GM23338 (cell line): ENCODE measurements at regions not wholly inside any gene's neighbourhood (a gene's known extent, or its start where the extent isn't known, plus 50 kb on each side); places are given as distances from the start of the nearest gene placed in this dataset.

ENCODE experiments used
- ATAC-seq: fragments of 200-7000 bp; cut with Tn5 transposase; 3 replicates; pipeline ENCODE4 v1.9.1; 2020
- DNase-seq: peaks from one replicate; pipeline ENCODE4 v3.0.0-alpha.2; 2015; ENCODE audit warnings: low spot score
- H2AFZ ChIP-seq: fragments of 200-600 bp; sonication (generic); 2 replicates; pipeline ENCODE4 v1.8.0; 2016; ENCODE audit warnings: antibody characterized with exemption, mild to moderate bottlenecking, moderate library complexity
- H3F3A ChIP-seq: fragments of 200-600 bp; sonication (generic); replicated peaks from 2 replicates; pipeline ENCODE4 v1.8.0; 2017; ENCODE audit warnings: antibody characterized with exemption, mixed run types, low read depth
- H3K27ac ChIP-seq: fragments of 200-600 bp; sonication (generic); 2 replicates; pipeline ENCODE4 v1.6.1; 2016; ENCODE audit warnings: low read depth
- H3K27me3 ChIP-seq: fragments of 200-600 bp; sonication (generic); 2 replicates; pipeline ENCODE4 v1.8.0; 2016; ENCODE audit warnings: mild to moderate bottlenecking, mixed run types, moderate library complexity; ENCODE audit not compliant: insufficient read depth
- H3K36me3 ChIP-seq: fragments of 200-600 bp; sonication (generic); 2 replicates; pipeline ENCODE4 v1.8.0; 2016; ENCODE audit warnings: mild to moderate bottlenecking; ENCODE audit not compliant: insufficient read depth
- H3K4me1 ChIP-seq: fragments of 200-600 bp; sonication (generic); 2 replicates; pipeline ENCODE4 v1.8.0; 2016; ENCODE audit warnings: mild to moderate bottlenecking, moderate library complexity; ENCODE audit not compliant: insufficient read depth
- H3K4me2 ChIP-seq: fragments of 200-600 bp; sonication (generic); 2 replicates; pipeline ENCODE4 v1.7.1; 2017; ENCODE audit warnings: mixed run types
- H3K4me3 ChIP-seq: fragments of 200-600 bp; sonication (generic); 2 replicates; pipeline ENCODE4 v1.6.1; 2016; ENCODE audit warnings: mixed run types
- H3K79me2 ChIP-seq: fragments of 200-600 bp; sonication (generic); replicated peaks from 2 replicates; pipeline ENCODE4 v1.8.0; 2017; ENCODE audit warnings: mild to moderate bottlenecking; ENCODE audit not compliant: insufficient read depth
- H3K9me2 ChIP-seq: fragments of 200-600 bp; sonication (generic); 2 replicates; pipeline ENCODE4 v1.8.0; 2017; ENCODE audit not compliant: insufficient read depth
- H4K20me1 ChIP-seq: fragments of 200-600 bp; sonication (generic); replicated peaks from 2 replicates; pipeline ENCODE4 v1.8.0; 2017; ENCODE audit warnings: mild to moderate bottlenecking; ENCODE audit not compliant: insufficient read depth
- H3K27ac Mint-ChIP-seq: 2 replicates; pipeline ENCODE4 v1.8.0; 2020; ENCODE audit warnings: inconsistent platforms, mild to moderate bottlenecking, moderate library complexity, mixed read lengths
- H3K27me3 Mint-ChIP-seq: 3 replicates; pipeline ENCODE4 v1.8.0; 2022; ENCODE audit warnings: low read depth, mild to moderate bottlenecking, moderate library complexity, mixed read lengths, inconsistent platforms; ENCODE audit not compliant: insufficient read depth, poor library complexity
- H3K36me3 Mint-ChIP-seq: 3 replicates; pipeline ENCODE4 v1.8.0; 2021; ENCODE audit warnings: low read depth, mild to moderate bottlenecking, inconsistent platforms, moderate library complexity, mixed read lengths
- H3K4me1 Mint-ChIP-seq: 3 replicates; pipeline ENCODE4 v1.8.0; 2020; ENCODE audit warnings: mild to moderate bottlenecking, inconsistent platforms, mixed read lengths
- H3K4me3 Mint-ChIP-seq: 3 replicates; pipeline ENCODE4 v1.8.0; 2021; ENCODE audit warnings: moderate library complexity, mild to moderate bottlenecking, inconsistent platforms, mixed read lengths
- H3K9me3 Mint-ChIP-seq: 3 replicates; pipeline ENCODE4 v1.8.0; 2020; ENCODE audit warnings: moderate library complexity, mild to moderate bottlenecking, inconsistent platforms, mixed read lengths
- CREB1 ChIP-seq: fragments of 250-450 bp; sonication (Bioruptor Pico); IDR thresholded peaks from 2 replicates; pipeline ENCODE4 v1.5.0; 2020; ENCODE audit warnings: low read depth, mild to moderate bottlenecking, moderate library complexity
- EZH2 ChIP-seq: fragments of 200-600 bp; sonication (generic); IDR thresholded peaks from one replicate; pipeline ENCODE4 v1.8.0; 2017; ENCODE audit warnings: antibody characterized with exemption, mild to moderate bottlenecking, low read depth; ENCODE audit not compliant: unreplicated experiment
- EZH2phosphoT487 ChIP-seq: fragments of 200-600 bp; sonication (generic); IDR thresholded peaks from one replicate; pipeline ENCODE4 v1.8.1; 2018; ENCODE audit warnings: antibody characterized with exemption; ENCODE audit not compliant: unreplicated experiment
- JUNB ChIP-seq: IDR thresholded peaks from one replicate; pipeline ENCODE4 v1.6.1; 2016; ENCODE audit warnings: antibody characterized with exemption; ENCODE audit not compliant: unreplicated experiment
- NANOG ChIP-seq: IDR thresholded peaks from 2 replicates; pipeline ENCODE4 v1.6.1; 2016; ENCODE audit warnings: antibody characterized with exemption, borderline replicate concordance
- POLR2AphosphoS5 ChIP-seq: IDR thresholded peaks from 2 replicates; pipeline ENCODE4 v1.6.1; 2016; ENCODE audit warnings: antibody characterized with exemption, low read depth
- STAT1 ChIP-seq: IDR thresholded peaks from one replicate; pipeline ENCODE4 v1.6.1; 2016; ENCODE audit warnings: antibody characterized with exemption; ENCODE audit not compliant: unreplicated experiment
- ZNF114 ChIP-seq: fragments of 250-450 bp; sonication (Bioruptor Pico); IDR thresholded peaks from 2 replicates; pipeline ENCODE4 v1.5.0; 2020; ENCODE audit warnings: mild to moderate bottlenecking, moderate library complexity
- TF ChIP-seq, protein P1 (sequence below): IDR thresholded peaks from 2 replicates; pipeline ENCODE4 v1.6.1; 2016; ENCODE audit warnings: antibody characterized with exemption
- TF ChIP-seq, protein P2 (sequence below): IDR thresholded peaks from one replicate; pipeline ENCODE4 v1.6.1; 2018; ENCODE audit warnings: antibody characterized with exemption; ENCODE audit not compliant: unreplicated experiment
- TF ChIP-seq, protein P3 (sequence below), 2 experiments: fragments of 200-600 bp in 1 of 2; sonication (generic) in 1 of 2; conservative IDR thresholded peaks; 2 replicates each; pipeline versions ENCODE4 v1.5.1 to v1.6.1; 2016 to 2017; ENCODE audit warnings: antibody characterized with exemption in 2 of 2, low read depth in 2 of 2, mild to moderate bottlenecking in 2 of 2, moderate library complexity in 1 of 2

DNA sequence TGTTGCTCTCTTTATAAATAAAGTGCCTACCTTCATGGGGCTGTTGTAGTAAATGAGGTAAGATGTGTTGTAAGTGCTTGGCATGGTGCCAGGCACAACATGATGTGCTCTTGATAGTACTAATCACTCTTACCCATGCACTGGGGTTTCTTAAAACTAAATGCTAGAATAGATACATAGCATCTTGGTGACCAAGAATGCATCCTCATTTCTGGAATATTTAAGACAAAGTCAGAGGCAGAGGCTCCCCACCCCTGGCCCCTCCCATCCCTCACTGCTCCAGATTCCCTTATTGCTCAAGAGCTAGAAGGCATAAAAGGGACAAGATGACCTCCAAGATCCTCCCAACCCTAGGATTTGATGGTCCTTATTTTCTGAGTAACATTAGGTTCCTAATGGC is 61.3 kb downstream of the GLUL start:
- Mint-ChIP-seq H3K27ac (no peak overlapping the region), H3K27me3 (no peaks in the 10 kb centered on the region), H3K36me3 (no peaks in the 10 kb centered on the region), H3K4me3 (no peak overlapping the region), H3K4me1 (peaks cover 11% of the 10 kb centered on the region), H3K9me3 (no peaks in the 10 kb centered on the region)
- no peaks in the 10 kb centered on the region for H3K36me3 ChIP-seq
- no peak overlapping the region for H3K27ac ChIP-seq
- no peaks in the 10 kb centered on the region for H3K27me3 ChIP-seq
- no peaks in the 10 kb centered on the region for H3F3A ChIP-seq
- DNase-seq (no peak), ATAC-seq (no peak)
- TF ChIP-seq EZH2phosphoT487, result no peak
- TF ChIP-seq ZNF114 (CRISPR knock-in tag), result no peak
- TF ChIP-seq NANOG, result no peak
- TF ChIP-seq, protein P1, sequence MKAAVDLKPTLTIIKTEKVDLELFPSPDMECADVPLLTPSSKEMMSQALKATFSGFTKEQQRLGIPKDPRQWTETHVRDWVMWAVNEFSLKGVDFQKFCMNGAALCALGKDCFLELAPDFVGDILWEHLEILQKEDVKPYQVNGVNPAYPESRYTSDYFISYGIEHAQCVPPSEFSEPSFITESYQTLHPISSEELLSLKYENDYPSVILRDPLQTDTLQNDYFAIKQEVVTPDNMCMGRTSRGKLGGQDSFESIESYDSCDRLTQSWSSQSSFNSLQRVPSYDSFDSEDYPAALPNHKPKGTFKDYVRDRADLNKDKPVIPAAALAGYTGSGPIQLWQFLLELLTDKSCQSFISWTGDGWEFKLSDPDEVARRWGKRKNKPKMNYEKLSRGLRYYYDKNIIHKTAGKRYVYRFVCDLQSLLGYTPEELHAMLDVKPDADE, result no peak
- no peak for TF ChIP-seq POLR2AphosphoS5
- TF ChIP-seq, protein P2, sequence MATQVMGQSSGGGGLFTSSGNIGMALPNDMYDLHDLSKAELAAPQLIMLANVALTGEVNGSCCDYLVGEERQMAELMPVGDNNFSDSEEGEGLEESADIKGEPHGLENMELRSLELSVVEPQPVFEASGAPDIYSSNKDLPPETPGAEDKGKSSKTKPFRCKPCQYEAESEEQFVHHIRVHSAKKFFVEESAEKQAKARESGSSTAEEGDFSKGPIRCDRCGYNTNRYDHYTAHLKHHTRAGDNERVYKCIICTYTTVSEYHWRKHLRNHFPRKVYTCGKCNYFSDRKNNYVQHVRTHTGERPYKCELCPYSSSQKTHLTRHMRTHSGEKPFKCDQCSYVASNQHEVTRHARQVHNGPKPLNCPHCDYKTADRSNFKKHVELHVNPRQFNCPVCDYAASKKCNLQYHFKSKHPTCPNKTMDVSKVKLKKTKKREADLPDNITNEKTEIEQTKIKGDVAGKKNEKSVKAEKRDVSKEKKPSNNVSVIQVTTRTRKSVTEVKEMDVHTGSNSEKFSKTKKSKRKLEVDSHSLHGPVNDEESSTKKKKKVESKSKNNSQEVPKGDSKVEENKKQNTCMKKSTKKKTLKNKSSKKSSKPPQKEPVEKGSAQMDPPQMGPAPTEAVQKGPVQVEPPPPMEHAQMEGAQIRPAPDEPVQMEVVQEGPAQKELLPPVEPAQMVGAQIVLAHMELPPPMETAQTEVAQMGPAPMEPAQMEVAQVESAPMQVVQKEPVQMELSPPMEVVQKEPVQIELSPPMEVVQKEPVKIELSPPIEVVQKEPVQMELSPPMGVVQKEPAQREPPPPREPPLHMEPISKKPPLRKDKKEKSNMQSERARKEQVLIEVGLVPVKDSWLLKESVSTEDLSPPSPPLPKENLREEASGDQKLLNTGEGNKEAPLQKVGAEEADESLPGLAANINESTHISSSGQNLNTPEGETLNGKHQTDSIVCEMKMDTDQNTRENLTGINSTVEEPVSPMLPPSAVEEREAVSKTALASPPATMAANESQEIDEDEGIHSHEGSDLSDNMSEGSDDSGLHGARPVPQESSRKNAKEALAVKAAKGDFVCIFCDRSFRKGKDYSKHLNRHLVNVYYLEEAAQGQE, result no peak
- TF ChIP-seq STAT1, result no peak
- no peak for TF ChIP-seq CREB1 (CRISPR knock-in tag)
- TF ChIP-seq EZH2, result no peak
- no peak for TF ChIP-seq JUNB
- TF ChIP-seq, protein P3, sequence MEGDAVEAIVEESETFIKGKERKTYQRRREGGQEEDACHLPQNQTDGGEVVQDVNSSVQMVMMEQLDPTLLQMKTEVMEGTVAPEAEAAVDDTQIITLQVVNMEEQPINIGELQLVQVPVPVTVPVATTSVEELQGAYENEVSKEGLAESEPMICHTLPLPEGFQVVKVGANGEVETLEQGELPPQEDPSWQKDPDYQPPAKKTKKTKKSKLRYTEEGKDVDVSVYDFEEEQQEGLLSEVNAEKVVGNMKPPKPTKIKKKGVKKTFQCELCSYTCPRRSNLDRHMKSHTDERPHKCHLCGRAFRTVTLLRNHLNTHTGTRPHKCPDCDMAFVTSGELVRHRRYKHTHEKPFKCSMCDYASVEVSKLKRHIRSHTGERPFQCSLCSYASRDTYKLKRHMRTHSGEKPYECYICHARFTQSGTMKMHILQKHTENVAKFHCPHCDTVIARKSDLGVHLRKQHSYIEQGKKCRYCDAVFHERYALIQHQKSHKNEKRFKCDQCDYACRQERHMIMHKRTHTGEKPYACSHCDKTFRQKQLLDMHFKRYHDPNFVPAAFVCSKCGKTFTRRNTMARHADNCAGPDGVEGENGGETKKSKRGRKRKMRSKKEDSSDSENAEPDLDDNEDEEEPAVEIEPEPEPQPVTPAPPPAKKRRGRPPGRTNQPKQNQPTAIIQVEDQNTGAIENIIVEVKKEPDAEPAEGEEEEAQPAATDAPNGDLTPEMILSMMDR (conservative IDR thresholded peaks at IDR 0.05; ENCODE audit: low read depth in 2 of 2), result no peak
- no peak overlapping the region for H3K4me2 ChIP-seq
- no peaks in the 10 kb centered on the region for H3K9me2 ChIP-seq
- no peaks in the 10 kb centered on the region for H4K20me1 ChIP-seq
- H3K4me3 ChIP-seq, result no peak overlapping the region
- no peaks in the 10 kb centered on the region for H3K79me2 ChIP-seq
- H2AFZ ChIP-seq, result no peak overlapping the region
- peaks cover 14% of the 10 kb centered on the region for H3K4me1 ChIP-seq
